ENCODE measurements at regions not wholly inside any gene's neighbourhood (a gene's known extent, or its start where the extent isn't known, plus 50 kb on each side); places are given as distances from the start of the nearest gene placed in this dataset.

- TF ChIP-seq TCF7L2 (IDR thresholded peaks at IDR 0.05; ENCODE audit: borderline replicate concordance, extremely low read depth, insufficient read depth, insufficient read length), result no peak
- no peak for TF ChIP-seq POLR2AphosphoS5 (IDR thresholded peaks at IDR 0.05; ENCODE audit: low read depth, low read length)
- TF ChIP-seq ELF1 (IDR thresholded peaks at IDR 0.05; ENCODE audit: borderline replicate concordance, low read depth), result no peak
Measured at GRCh38 chr10:78726171-78726570, 342.6 kb upstream of the ZMIZ1 start.

Measured in HCT116 (cell line).